Heart left ventricle (tissue), 13 donors: ENCODE measurements at regions not wholly inside any gene's neighbourhood (a gene's known extent, or its start where the extent isn't known, plus 50 kb on each side); places are given as distances from the start of the nearest gene placed in this dataset.

Experiments
- CTCF ChIP-seq, 12 donors: fragments of 200-600 bp; sonication (generic) in 4 of 12; IDR thresholded peaks; one replicate each; pipeline versions ENCODE4 v1.5.0 to v1.8.0; 2018 to 2022; ENCODE audit warnings: antibody characterized with exemption in 12 of 12, mild to moderate bottlenecking in 5 of 12
- POLR2A ChIP-seq, 2 donors: fragments of 450-650 bp; IDR thresholded peaks; one replicate each; pipeline ENCODE4 v1.6.1; 2017; ENCODE audit warnings: antibody characterized with exemption in 2 of 2, mild to moderate bottlenecking in 2 of 2, moderate library complexity in 2 of 2
- donor health status: ischemic (EF 13 %, LVEDD 7.1; RV severe dilation, severe dysfunction).
- donor health status: DM: no; HTN: yes; CAD: no.
- donor health status: DM: no; HTN: no; CAD: no.
- donor health status: ischemic (EF 25% LVEDD 6.9; RV normal size, moderate dysfunction).
- donor health status: ischemic (EF 25% LVEDD 5.7; RV mildly dilated, moderate dysfunction).
- donor health status: ischemic (EF 35%, LVEDD 5.7; RV mildly dilated, moderate dysfunction).
- donor health status: nonischemic (EF 11% LVEDD 7.7; RV severe dilation, severe dysfunction).
- donor health status: DM: yes; HTN: yes; CAD: no.
- donor health status: PGD.
- donor health status: ischemic (EF 29% LVEDD 5.4; RV normal size, mild dysfunction).
- donor health status: nonischemic (EF 23%, LVEDD 6.1; RV moderate dilation, normal function).

- TF ChIP-seq POLR2A (IDR thresholded peaks at IDR 0.05): no peak
- no peak for TF ChIP-seq CTCF (IDR thresholded peaks at IDR 0.05)
Measured at GRCh38 chr7:156438011-156438410, 202.6 kb upstream of the RNF32 start.
